ENCODE measurements at regions not wholly inside any gene's neighbourhood (a gene's known extent, or its start where the extent isn't known, plus 50 kb on each side); places are given as distances from the start of the nearest gene placed in this dataset.

DNA sequence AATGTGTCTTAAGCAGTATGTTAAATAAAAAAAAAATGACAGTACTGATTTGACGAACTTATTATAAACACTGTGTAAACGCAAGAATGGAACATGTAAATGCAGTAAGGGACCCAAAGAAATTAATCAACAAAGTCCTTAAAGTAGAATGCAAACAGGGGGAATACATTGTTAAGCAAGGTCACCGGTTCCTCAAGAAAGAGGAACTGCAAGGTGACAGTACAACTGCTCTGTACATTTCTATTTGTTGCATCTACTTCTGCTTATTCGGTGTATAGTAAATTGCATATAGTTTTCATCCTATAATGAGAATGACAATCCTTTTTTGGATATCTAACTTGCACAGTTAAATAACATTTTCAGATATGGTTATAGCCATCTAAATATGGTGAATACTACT lies 387.0 kb upstream of the SEMA3D start:
- H3K4me3 Mint-ChIP-seq, result no peak overlapping the region
- H3K27me3 Mint-ChIP-seq (ENCODE audit: low read depth), result no peaks in the 10 kb centered on the region
- H3K27ac Mint-ChIP-seq (ENCODE audit: unreplicated experiment), result no peak overlapping the region
- TF ChIP-seq CTCF (conservative IDR thresholded peaks at IDR 0.05), result no peak
- H3K4me1 Mint-ChIP-seq, result no peaks in the 10 kb centered on the region
- H3K36me3 Mint-ChIP-seq (ENCODE audit: low read depth), result no peaks in the 10 kb centered on the region
- peaks cover 3% of the 10 kb centered on the region for H3K9me3 Mint-ChIP-seq
- no peak for DNase-seq (ENCODE audit: low read depth, low spot score)

- Mint-ChIP-seq H3K4me1 (no peaks in the 10 kb centered on the region), H3K4me3 (no peak overlapping the region), H3K36me3 (ENCODE audit: low read depth) (no peaks in the 10 kb centered on the region), H3K27ac (ENCODE audit: unreplicated experiment) (no peak overlapping the region), H3K9me3 (peaks cover 3% of the 10 kb centered on the region), H3K27me3 (ENCODE audit: low read depth) (no peaks in the 10 kb centered on the region)
- DNase-seq (ENCODE audit: low read depth, low spot score), result no peak
- no peak for TF ChIP-seq CTCF (conservative IDR thresholded peaks at IDR 0.05)
These were observed 386.5 kb upstream of the SEMA3D start for GRCh38 chr7:85573346-85573745.

DNA sequence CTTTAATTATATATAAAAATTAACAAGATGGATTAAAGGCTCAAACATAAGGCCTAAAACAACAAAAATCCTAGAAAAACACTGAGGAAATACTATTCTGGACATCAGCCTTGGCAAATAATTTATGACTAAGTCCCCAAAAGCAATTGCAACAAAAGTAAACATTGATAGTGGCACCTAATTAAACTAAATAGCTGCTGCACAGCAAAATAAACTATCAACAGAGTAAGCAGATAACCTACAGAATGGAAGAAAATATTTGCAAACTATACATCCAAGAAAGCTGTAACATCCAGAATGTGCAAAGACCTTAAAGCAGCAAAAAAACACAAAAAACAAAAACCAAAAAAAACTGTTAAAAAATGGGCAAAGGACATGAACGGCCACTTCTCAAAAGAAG lies 384.0 kb upstream of the SEMA3D start:
- no peaks in the 10 kb centered on the region for H3K36me3 Mint-ChIP-seq (ENCODE audit: low read depth)
- H3K27ac Mint-ChIP-seq (ENCODE audit: unreplicated experiment), result no peak overlapping the region
- TF ChIP-seq CTCF (conservative IDR thresholded peaks at IDR 0.05), result no peak
- peaks cover 6% of the 10 kb centered on the region for H3K9me3 Mint-ChIP-seq
- no peaks in the 10 kb centered on the region for H3K4me1 Mint-ChIP-seq
- no peak for DNase-seq (ENCODE audit: low read depth, low spot score)
- no peaks in the 10 kb centered on the region for H3K27me3 Mint-ChIP-seq (ENCODE audit: low read depth)
- no peak overlapping the region for H3K4me3 Mint-ChIP-seq

- H3K27ac Mint-ChIP-seq (ENCODE audit: unreplicated experiment), result no peak overlapping the region
- H3K4me3 Mint-ChIP-seq, result no peak overlapping the region
- H3K4me1 Mint-ChIP-seq, result peaks cover 6% of the 10 kb centered on the region
- DNase-seq (ENCODE audit: low read depth, low spot score), result no peak
- H3K27me3 Mint-ChIP-seq (ENCODE audit: low read depth), result no peaks in the 10 kb centered on the region
- H3K36me3 Mint-ChIP-seq (ENCODE audit: low read depth), result no peaks in the 10 kb centered on the region
- peaks cover 6% of the 10 kb centered on the region for H3K9me3 Mint-ChIP-seq
- no peak for TF ChIP-seq CTCF (conservative IDR thresholded peaks at IDR 0.05)
These were observed 381.1 kb upstream of the SEMA3D start for GRCh38 chr7:85567983-85568382.

- Mint-ChIP-seq H3K27me3 (ENCODE audit: low read depth) (no peaks in the 10 kb centered on the region), H3K36me3 (ENCODE audit: low read depth) (no peaks in the 10 kb centered on the region)
These were observed 379.4 kb upstream of the SEMA3D start for GRCh38 chr7:85566095-85566794.

More at GRCh38 chr7:85566095-85566794, 379.4 kb upstream of the SEMA3D start:
- Mint-ChIP-seq H3K4me3 (no peak overlapping the region), H3K9me3 (peaks cover 3% of the 10 kb centered on the region), H3K4me1 (peaks cover 9% of the 10 kb centered on the region), H3K27ac (ENCODE audit: unreplicated experiment) (no peak overlapping the region)
- TF ChIP-seq CTCF (conservative IDR thresholded peaks at IDR 0.05), result no peak
- DNase-seq (ENCODE audit: low read depth, low spot score), result no peak

All from neural crest cell (in vitro differentiated cells).